ENCODE measurements at regions not wholly inside any gene's neighbourhood (a gene's known extent, or its start where the extent isn't known, plus 50 kb on each side); places are given as distances from the start of the nearest gene placed in this dataset.

GRCh38 chr18:65081786-65082185, 669.0 kb upstream of the CDH7 start:
- H3K27ac ChIP-seq (ENCODE audit: low read length), result no peak overlapping the region
- no peak overlapping the region for H2AFZ ChIP-seq (ENCODE audit: low read depth, low read length)
- H3K9me3 ChIP-seq (ENCODE audit: low read length), result no peaks in the 10 kb centered on the region
- H3K27me3 ChIP-seq (ENCODE audit: insufficient read depth, low read depth, low read length), result no peaks in the 10 kb centered on the region
- H3K9ac ChIP-seq (ENCODE audit: low read length), result no peak overlapping the region
- H3K9me2 ChIP-seq (ENCODE audit: insufficient read depth, low read length), result no peaks in the 10 kb centered on the region
- no peaks in the 10 kb centered on the region for H3K79me2 ChIP-seq (replicated peaks; ENCODE audit: insufficient read depth, low read length)
- TF ChIP-seq CTCF (IDR thresholded peaks at IDR 0.05; ENCODE audit: poor library complexity, severe bottlenecking) (no peak), EZH2 (IDR thresholded peaks at IDR 0.05; ENCODE audit: borderline replicate concordance, insufficient read depth, low read length, poor library complexity, severe bottlenecking) (no peak), SMC3 (conservative IDR thresholded peaks at IDR 0.05; ENCODE audit: poor library complexity) (no peak), TAF1 (IDR thresholded peaks at IDR 0.05; ENCODE audit: low read depth) (no peak), REST (IDR thresholded peaks at IDR 0.05; ENCODE audit: borderline replicate concordance) (no peak)
- no peak overlapping the region for H3K4me2 ChIP-seq (ENCODE audit: low read length)
- no peaks in the 10 kb centered on the region for H3K36me3 ChIP-seq (ENCODE audit: insufficient read depth, low read length)
- H4K20me1 ChIP-seq (ENCODE audit: insufficient read depth), result no peaks in the 10 kb centered on the region
- no peak overlapping the region for H3K4me3 ChIP-seq (ENCODE audit: low read length)
- H3F3A ChIP-seq (ENCODE audit: insufficient read depth, low read length, poor library complexity, severe bottlenecking), result no peaks in the 10 kb centered on the region

GRCh38 chr18:65073060-65073550, 677.7 kb upstream of the CDH7 start:
- Histone ChIP-seq H3K79me2 (replicated peaks; ENCODE audit: insufficient read depth, low read length) (no peaks in the 10 kb centered on the region), H3K9me3 (ENCODE audit: low read length) (no peaks in the 10 kb centered on the region), H3K4me3 (ENCODE audit: low read length) (no peak overlapping the region), H3F3A (ENCODE audit: insufficient read depth, low read length, poor library complexity, severe bottlenecking) (no peaks in the 10 kb centered on the region), H3K27me3 (ENCODE audit: insufficient read depth, low read depth, low read length) (no peaks in the 10 kb centered on the region), H2AFZ (ENCODE audit: low read depth, low read length) (no peak overlapping the region), H3K9ac (ENCODE audit: low read length) (no peak overlapping the region), H3K9me2 (ENCODE audit: insufficient read depth, low read length) (no peaks in the 10 kb centered on the region), H4K20me1 (ENCODE audit: insufficient read depth) (no peaks in the 10 kb centered on the region), H3K36me3 (ENCODE audit: insufficient read depth, low read length) (no peaks in the 10 kb centered on the region), H3K4me2 (ENCODE audit: low read length) (no peak overlapping the region), H3K27ac (ENCODE audit: low read length) (no peak overlapping the region)
- TF ChIP-seq POLR2AphosphoS5 (IDR thresholded peaks at IDR 0.05) (no peak), TAF1 (IDR thresholded peaks at IDR 0.05; ENCODE audit: low read depth) (no peak), EZH2 (IDR thresholded peaks at IDR 0.05; ENCODE audit: borderline replicate concordance, insufficient read depth, low read length, poor library complexity, severe bottlenecking) (no peak), MXI1 (conservative IDR thresholded peaks at IDR 0.05; ENCODE audit: poor library complexity, severe bottlenecking) (no peak), RAD21 (conservative IDR thresholded peaks at IDR 0.05) (no peak), SMC3 (conservative IDR thresholded peaks at IDR 0.05; ENCODE audit: poor library complexity) (no peak), EP300 (conservative IDR thresholded peaks at IDR 0.05; ENCODE audit: poor library complexity, severe bottlenecking) (no peak), REST (IDR thresholded peaks at IDR 0.05; ENCODE audit: borderline replicate concordance) (no peak), CTCF (IDR thresholded peaks at IDR 0.05; ENCODE audit: poor library complexity, severe bottlenecking) (no peak)

All from neural cell (in vitro differentiated cells).